B cell (primary cell): ENCODE measurements at regions not wholly inside any gene's neighbourhood (a gene's known extent, or its start where the extent isn't known, plus 50 kb on each side); places are given as distances from the start of the nearest gene placed in this dataset.

Experiments
- EZH2 ChIP-seq: IDR thresholded peaks from 2 replicates; pipeline ENCODE4 v1.6.1; 2012; ENCODE audit warnings: borderline replicate concordance, low read depth, mild to moderate bottlenecking, moderate library complexity, low read length; ENCODE audit not compliant: insufficient read depth, poor library complexity, severe bottlenecking
- TF ChIP-seq, protein P1 (sequence below): fragments of 200-600 bp; IDR thresholded peaks from one replicate; pipeline ENCODE4 v1.8.0; 2022; ENCODE audit warnings: antibody characterized with exemption, mild to moderate bottlenecking

DNA sequence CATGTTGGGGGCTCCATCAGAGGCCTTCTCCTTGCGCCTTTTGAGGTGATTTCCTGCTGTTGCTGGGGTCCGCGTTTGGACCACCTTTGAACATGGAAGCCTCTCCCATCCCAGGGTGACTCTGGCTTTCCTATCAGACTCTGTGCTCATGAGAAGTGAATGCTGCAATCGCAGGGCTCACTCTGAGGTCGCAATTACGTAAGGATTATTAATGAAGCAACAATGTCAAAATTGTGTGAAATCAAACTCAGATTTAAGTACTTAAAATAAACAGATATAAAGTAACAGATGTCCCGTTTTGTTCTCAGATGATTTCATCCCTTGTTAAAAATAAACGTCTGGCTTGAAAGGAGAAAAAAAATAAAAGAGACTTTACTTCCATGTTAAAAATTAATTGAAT, 634.2 kb downstream of the BNC2 start:
- TF ChIP-seq, protein P1, sequence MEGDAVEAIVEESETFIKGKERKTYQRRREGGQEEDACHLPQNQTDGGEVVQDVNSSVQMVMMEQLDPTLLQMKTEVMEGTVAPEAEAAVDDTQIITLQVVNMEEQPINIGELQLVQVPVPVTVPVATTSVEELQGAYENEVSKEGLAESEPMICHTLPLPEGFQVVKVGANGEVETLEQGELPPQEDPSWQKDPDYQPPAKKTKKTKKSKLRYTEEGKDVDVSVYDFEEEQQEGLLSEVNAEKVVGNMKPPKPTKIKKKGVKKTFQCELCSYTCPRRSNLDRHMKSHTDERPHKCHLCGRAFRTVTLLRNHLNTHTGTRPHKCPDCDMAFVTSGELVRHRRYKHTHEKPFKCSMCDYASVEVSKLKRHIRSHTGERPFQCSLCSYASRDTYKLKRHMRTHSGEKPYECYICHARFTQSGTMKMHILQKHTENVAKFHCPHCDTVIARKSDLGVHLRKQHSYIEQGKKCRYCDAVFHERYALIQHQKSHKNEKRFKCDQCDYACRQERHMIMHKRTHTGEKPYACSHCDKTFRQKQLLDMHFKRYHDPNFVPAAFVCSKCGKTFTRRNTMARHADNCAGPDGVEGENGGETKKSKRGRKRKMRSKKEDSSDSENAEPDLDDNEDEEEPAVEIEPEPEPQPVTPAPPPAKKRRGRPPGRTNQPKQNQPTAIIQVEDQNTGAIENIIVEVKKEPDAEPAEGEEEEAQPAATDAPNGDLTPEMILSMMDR, result no peak
- no peak for TF ChIP-seq EZH2
